GM18907 (cell line): ENCODE measurements at regions not wholly inside any gene's neighbourhood (a gene's known extent, or its start where the extent isn't known, plus 50 kb on each side); places are given as distances from the start of the nearest gene placed in this dataset.

Source experiments
- ATAC-seq: cut with Tn5 transposase; IDR thresholded peaks from one replicate; pipeline ENCODE4 v1.9.1; 2021; ENCODE audit warnings: mild to moderate bottlenecking, moderate library complexity; ENCODE audit not compliant: unreplicated experiment

GRCh38 chr4:140809676-140810075 lies 53.5 kb upstream of the TBC1D9 start:
- ATAC-seq = no peak

DNA sequence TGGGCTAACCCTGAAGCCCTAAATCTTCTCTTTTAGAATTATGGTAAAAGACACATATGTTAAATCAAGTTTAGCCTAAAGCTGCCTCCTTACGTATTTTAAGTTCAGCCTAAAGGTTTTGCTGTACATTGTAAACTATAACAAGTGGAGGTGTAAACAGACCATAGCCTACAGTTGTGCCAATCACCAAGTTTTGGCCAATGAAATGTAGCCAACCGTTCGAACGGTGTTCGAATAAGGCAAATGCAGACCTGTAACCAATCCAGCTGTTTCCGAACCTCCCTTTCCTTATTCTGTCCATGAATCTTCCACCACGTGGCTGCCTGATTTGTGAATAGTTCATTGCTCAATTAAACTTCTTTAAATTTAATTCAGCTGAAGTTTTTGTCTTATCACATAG lies 52.1 kb upstream of the TBC1D9 start:
- peak; percentile 21 for ATAC-seq

GRCh38 chr4:140807491-140808252 lies 51.5 kb upstream of the TBC1D9 start:
- peak; percentile 83 for ATAC-seq

DNA sequence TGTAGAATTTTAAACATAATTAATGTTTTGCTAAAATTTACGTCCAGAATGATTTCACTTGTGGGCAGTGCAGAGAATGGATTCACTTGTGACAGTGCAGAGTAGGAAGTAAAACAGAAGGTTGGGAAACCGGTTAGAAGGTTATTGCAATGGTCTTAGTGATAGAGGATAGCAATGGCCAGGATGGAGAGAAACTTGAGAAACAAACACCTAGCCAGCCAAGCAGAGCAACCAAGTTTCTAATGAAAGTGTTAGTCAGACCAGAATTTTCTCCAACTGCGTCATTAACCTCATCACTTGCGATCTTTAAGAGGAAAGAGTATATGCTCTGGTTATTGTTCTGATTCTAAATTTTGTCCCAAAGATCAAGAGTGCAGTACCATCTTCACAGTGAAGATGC lies 50.0 kb upstream of the TBC1D9 start:
- peak; percentile 78 for ATAC-seq
